ENCODE measurements at regions not wholly inside any gene's neighbourhood (a gene's known extent, or its start where the extent isn't known, plus 50 kb on each side); places are given as distances from the start of the nearest gene placed in this dataset.

DNA sequence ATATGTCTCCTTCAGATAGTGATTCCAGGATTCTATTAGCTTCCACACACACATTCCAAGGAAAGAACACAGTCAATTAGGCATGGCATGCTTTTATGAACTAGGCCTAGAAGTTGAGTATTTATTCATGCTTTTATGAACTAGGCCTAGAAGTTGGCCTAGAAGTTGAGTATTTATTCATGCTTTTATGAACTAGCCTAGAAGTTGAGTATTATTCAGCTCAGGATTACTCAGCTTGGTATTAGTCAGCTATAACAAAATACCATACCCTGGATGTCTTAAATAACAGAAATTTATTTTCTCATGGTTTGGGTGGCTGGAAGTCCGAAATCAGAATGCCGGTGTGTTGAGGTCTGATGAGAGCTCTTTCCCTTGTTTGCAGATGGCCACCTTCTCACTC lies 442.7 kb upstream of the FLRT2 start:
- Histone ChIP-seq H2AFZ (ENCODE audit: low read depth, low read length) (no peak overlapping the region), H3K27me3 (ENCODE audit: insufficient read depth, low read depth, low read length) (no peaks in the 10 kb centered on the region), H3K36me3 (ENCODE audit: insufficient read depth, low read length) (no peaks in the 10 kb centered on the region), H3F3A (ENCODE audit: insufficient read depth, low read length, poor library complexity, severe bottlenecking) (no peaks in the 10 kb centered on the region), H3K9me3 (ENCODE audit: low read length) (no peaks in the 10 kb centered on the region), H3K9ac (ENCODE audit: low read length) (no peak overlapping the region), H3K4me3 (ENCODE audit: low read length) (no peak overlapping the region), H3K79me2 (replicated peaks; ENCODE audit: insufficient read depth, low read length) (no peaks in the 10 kb centered on the region), H3K27ac (ENCODE audit: low read length) (no peak overlapping the region), H4K20me1 (ENCODE audit: insufficient read depth) (no peaks in the 10 kb centered on the region), H3K4me2 (ENCODE audit: low read length) (no peak overlapping the region), H3K9me2 (ENCODE audit: insufficient read depth, low read length) (no peaks in the 10 kb centered on the region)
- TF ChIP-seq EZH2 (IDR thresholded peaks at IDR 0.05; ENCODE audit: borderline replicate concordance, insufficient read depth, low read length, poor library complexity, severe bottlenecking) = no peak
- TF ChIP-seq SMC3 (conservative IDR thresholded peaks at IDR 0.05; ENCODE audit: poor library complexity) = no peak
- TF ChIP-seq, protein P1, sequence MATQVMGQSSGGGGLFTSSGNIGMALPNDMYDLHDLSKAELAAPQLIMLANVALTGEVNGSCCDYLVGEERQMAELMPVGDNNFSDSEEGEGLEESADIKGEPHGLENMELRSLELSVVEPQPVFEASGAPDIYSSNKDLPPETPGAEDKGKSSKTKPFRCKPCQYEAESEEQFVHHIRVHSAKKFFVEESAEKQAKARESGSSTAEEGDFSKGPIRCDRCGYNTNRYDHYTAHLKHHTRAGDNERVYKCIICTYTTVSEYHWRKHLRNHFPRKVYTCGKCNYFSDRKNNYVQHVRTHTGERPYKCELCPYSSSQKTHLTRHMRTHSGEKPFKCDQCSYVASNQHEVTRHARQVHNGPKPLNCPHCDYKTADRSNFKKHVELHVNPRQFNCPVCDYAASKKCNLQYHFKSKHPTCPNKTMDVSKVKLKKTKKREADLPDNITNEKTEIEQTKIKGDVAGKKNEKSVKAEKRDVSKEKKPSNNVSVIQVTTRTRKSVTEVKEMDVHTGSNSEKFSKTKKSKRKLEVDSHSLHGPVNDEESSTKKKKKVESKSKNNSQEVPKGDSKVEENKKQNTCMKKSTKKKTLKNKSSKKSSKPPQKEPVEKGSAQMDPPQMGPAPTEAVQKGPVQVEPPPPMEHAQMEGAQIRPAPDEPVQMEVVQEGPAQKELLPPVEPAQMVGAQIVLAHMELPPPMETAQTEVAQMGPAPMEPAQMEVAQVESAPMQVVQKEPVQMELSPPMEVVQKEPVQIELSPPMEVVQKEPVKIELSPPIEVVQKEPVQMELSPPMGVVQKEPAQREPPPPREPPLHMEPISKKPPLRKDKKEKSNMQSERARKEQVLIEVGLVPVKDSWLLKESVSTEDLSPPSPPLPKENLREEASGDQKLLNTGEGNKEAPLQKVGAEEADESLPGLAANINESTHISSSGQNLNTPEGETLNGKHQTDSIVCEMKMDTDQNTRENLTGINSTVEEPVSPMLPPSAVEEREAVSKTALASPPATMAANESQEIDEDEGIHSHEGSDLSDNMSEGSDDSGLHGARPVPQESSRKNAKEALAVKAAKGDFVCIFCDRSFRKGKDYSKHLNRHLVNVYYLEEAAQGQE (IDR thresholded peaks at IDR 0.05; ENCODE audit: borderline replicate concordance) = no peak
- TF ChIP-seq, protein P2, sequence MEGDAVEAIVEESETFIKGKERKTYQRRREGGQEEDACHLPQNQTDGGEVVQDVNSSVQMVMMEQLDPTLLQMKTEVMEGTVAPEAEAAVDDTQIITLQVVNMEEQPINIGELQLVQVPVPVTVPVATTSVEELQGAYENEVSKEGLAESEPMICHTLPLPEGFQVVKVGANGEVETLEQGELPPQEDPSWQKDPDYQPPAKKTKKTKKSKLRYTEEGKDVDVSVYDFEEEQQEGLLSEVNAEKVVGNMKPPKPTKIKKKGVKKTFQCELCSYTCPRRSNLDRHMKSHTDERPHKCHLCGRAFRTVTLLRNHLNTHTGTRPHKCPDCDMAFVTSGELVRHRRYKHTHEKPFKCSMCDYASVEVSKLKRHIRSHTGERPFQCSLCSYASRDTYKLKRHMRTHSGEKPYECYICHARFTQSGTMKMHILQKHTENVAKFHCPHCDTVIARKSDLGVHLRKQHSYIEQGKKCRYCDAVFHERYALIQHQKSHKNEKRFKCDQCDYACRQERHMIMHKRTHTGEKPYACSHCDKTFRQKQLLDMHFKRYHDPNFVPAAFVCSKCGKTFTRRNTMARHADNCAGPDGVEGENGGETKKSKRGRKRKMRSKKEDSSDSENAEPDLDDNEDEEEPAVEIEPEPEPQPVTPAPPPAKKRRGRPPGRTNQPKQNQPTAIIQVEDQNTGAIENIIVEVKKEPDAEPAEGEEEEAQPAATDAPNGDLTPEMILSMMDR (IDR thresholded peaks at IDR 0.05; ENCODE audit: poor library complexity, severe bottlenecking) = no peak
- no peak for TF ChIP-seq EP300 (conservative IDR thresholded peaks at IDR 0.05; ENCODE audit: poor library complexity, severe bottlenecking)

DNA sequence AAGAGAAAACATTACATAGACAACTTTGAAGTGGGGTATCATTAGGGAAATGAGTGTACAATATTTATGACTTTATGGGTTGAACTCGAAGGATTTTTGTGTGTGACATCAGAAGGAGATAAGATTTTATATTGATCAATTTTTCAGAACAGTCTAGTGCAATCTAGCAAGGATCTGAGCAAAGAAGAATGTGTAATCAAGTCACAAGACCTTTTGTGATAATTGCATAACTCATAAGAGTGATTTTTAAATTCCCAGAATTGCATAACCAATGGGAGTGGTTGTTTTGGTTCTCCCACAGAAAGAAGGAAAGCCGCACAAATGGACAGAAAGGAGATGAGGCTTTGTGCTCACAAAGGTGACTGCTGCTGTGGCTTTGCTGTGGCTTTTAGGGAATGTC lies 441.8 kb upstream of the FLRT2 start:
- Histone ChIP-seq H2AFZ (ENCODE audit: low read depth, low read length) (no peak overlapping the region), H4K20me1 (ENCODE audit: insufficient read depth) (no peaks in the 10 kb centered on the region), H3K9me3 (ENCODE audit: low read length) (no peaks in the 10 kb centered on the region), H3K36me3 (ENCODE audit: insufficient read depth, low read length) (no peaks in the 10 kb centered on the region), H3K27me3 (ENCODE audit: insufficient read depth, low read depth, low read length) (no peaks in the 10 kb centered on the region), H3K4me2 (ENCODE audit: low read length) (no peak overlapping the region), H3K79me2 (replicated peaks; ENCODE audit: insufficient read depth, low read length) (no peaks in the 10 kb centered on the region), H3K9ac (ENCODE audit: low read length) (no peak overlapping the region), H3K4me3 (ENCODE audit: low read length) (no peak overlapping the region), H3K27ac (ENCODE audit: low read length) (no peak overlapping the region), H3K9me2 (ENCODE audit: insufficient read depth, low read length) (no peaks in the 10 kb centered on the region), H3F3A (ENCODE audit: insufficient read depth, low read length, poor library complexity, severe bottlenecking) (no peaks in the 10 kb centered on the region)
- no peak for TF ChIP-seq EZH2 (IDR thresholded peaks at IDR 0.05; ENCODE audit: borderline replicate concordance, insufficient read depth, low read length, poor library complexity, severe bottlenecking)
- TF ChIP-seq, protein P1 (IDR thresholded peaks at IDR 0.05; ENCODE audit: borderline replicate concordance) = no peak
